OCI-M2 (cell line): ENCODE measurements at regions not wholly inside any gene's neighbourhood (a gene's known extent, or its start where the extent isn't known, plus 50 kb on each side); places are given as distances from the start of the nearest gene placed in this dataset.

Experiments
- DNase-seq: peaks from one replicate; lab custom pipeline; 2025; ENCODE audit not compliant: unreplicated experiment; lab: John Stamatoyannopoulos, UW

GRCh38 chrX:26411045-26411444, 195.1 kb downstream of the MAGEB5 start:
- DNase-seq = no peak

- DNase-seq = peak; percentile 15
These were observed 193.7 kb downstream of the MAGEB5 start for GRCh38 chrX:26409636-26410035.

- DNase-seq = no peak
These were observed 171.9 kb downstream of the MAGEB5 start for GRCh38 chrX:26387906-26388305.

- DNase-seq = no peak
These were observed 160.2 kb downstream of the MAGEB5 start for GRCh38 chrX:26376037-26376708.

GRCh38 chrX:26375346-26375745, 159.4 kb downstream of the MAGEB5 start:
- DNase-seq = no peak

- DNase-seq = no peak
These were observed 157.9 kb downstream of the MAGEB5 start for GRCh38 chrX:26373829-26374228.

GRCh38 chrX:26352891-26353430, 137.0 kb downstream of the MAGEB5 start:
- DNase-seq = no peak

GRCh38 chrX:26347171-26347570, 131.2 kb downstream of the MAGEB5 start:
- no peak for DNase-seq

GRCh38 chrX:26334232-26334631, 118.3 kb downstream of the MAGEB5 start:
- no peak for DNase-seq

GRCh38 chrX:26328608-26329319, 112.8 kb downstream of the MAGEB5 start:
- DNase-seq = no peak

- no peak for DNase-seq
These were observed 93.3 kb downstream of the MAGEB5 start for GRCh38 chrX:26309262-26309661.

- DNase-seq = no peak
These were observed 79.5 kb downstream of the MAGEB5 start for GRCh38 chrX:26295425-26295824.

GRCh38 chrX:26286836-26287235, 70.9 kb downstream of the MAGEB5 start:
- DNase-seq = no peak
